GM12878 (cell line): ENCODE measurements at regions not wholly inside any gene's neighbourhood (a gene's known extent, or its start where the extent isn't known, plus 50 kb on each side); places are given as distances from the start of the nearest gene placed in this dataset.

Experiments used
- BHLHE40 ChIP-seq, 2 experiments: fragments of 450-650 bp in 1 of 2; IDR thresholded peaks; 2 replicates each; pipeline ENCODE4 v1.6.1; 2011 to 2017; ENCODE audit warnings: low read depth in 2 of 2, borderline replicate concordance in 1 of 2, improper control_type of control experiment in 1 of 2, low read length in 1 of 2, mild to moderate bottlenecking in 1 of 2
- BRCA1 ChIP-seq: IDR thresholded peaks from 2 replicates; pipeline ENCODE4 v1.6.1; 2011; ENCODE audit warnings: low read depth, low read length, improper control_type of control experiment
- CBFB ChIP-seq: IDR thresholded peaks from 2 replicates; pipeline ENCODE4 v1.6.1; 2016; ENCODE audit warnings: antibody characterized with exemption, low read depth
- IRF4 ChIP-seq: IDR thresholded peaks from 2 replicates; pipeline ENCODE4 v1.6.1; 2011; ENCODE audit warnings: low read depth, low read length
- KDM1A ChIP-seq: fragments of 200-600 bp; sonication (generic); IDR thresholded peaks from 2 replicates; pipeline ENCODE4 v1.6.1; 2016; ENCODE audit warnings: borderline replicate concordance
- KLF5 ChIP-seq: fragments of 450-650 bp; IDR thresholded peaks from 2 replicates; pipeline ENCODE4 v1.6.1; 2014; ENCODE audit warnings: mild to moderate bottlenecking; ENCODE audit not compliant: partially characterized antibody
- LARP7 ChIP-seq: fragments of 450-650 bp; IDR thresholded peaks from 2 replicates; pipeline ENCODE4 v1.6.1; 2017; ENCODE audit warnings: mild to moderate bottlenecking
- MTA3 ChIP-seq: IDR thresholded peaks from 2 replicates; pipeline ENCODE4 v1.6.1; 2012; ENCODE audit warnings: low read length, inconsistent platforms, borderline replicate concordance
- NRF1 ChIP-seq: conservative IDR thresholded peaks from 2 replicates; pipeline ENCODE4 v1.6.1; 2011; ENCODE audit warnings: mild to moderate bottlenecking, low read depth, low read length, improper control_type of control experiment
- POLR2AphosphoS2 ChIP-seq: IDR thresholded peaks from 2 replicates; pipeline ENCODE4 v1.6.1; 2011; ENCODE audit warnings: low read depth, mild to moderate bottlenecking, low read length, improper control_type of control experiment, moderate library complexity
- RFX5 ChIP-seq: IDR thresholded peaks from 2 replicates; pipeline ENCODE4 v1.6.1; 2011; ENCODE audit warnings: low read depth, low read length, improper control_type of control experiment
- SMAD1 ChIP-seq: fragments of 450-650 bp; IDR thresholded peaks from 2 replicates; pipeline ENCODE4 v1.6.1; 2018; ENCODE audit warnings: mild to moderate bottlenecking, low read depth; ENCODE audit not compliant: partially characterized antibody
- YBX1 ChIP-seq: fragments of 450-650 bp; IDR thresholded peaks from 2 replicates; pipeline ENCODE4 v1.6.1; 2016; ENCODE audit warnings: antibody characterized with exemption
- YY1 ChIP-seq: IDR thresholded peaks from 2 replicates; pipeline ENCODE4 v1.6.1; 2011; ENCODE audit warnings: low read depth, mild to moderate bottlenecking, low read length
- ZBED1 ChIP-seq: IDR thresholded peaks from 2 replicates; pipeline ENCODE4 v1.6.1; 2016; ENCODE audit warnings: borderline replicate concordance
- ZZZ3 ChIP-seq: IDR thresholded peaks from 2 replicates; pipeline ENCODE4 v1.6.1; 2011; ENCODE audit warnings: low read depth; ENCODE audit not compliant: control insufficient read depth, insufficient read length
- TF ChIP-seq, protein P1 (sequence below): fragments of 450-650 bp; IDR thresholded peaks from 2 replicates; pipeline ENCODE4 v1.6.1; 2017; ENCODE audit warnings: mild to moderate bottlenecking, low read depth, inconsistent platforms; ENCODE audit not compliant: poor library complexity, severe bottlenecking
- TF ChIP-seq, protein P2 (sequence below): fragments of 450-650 bp; IDR thresholded peaks from 2 replicates; pipeline ENCODE4 v1.6.1; 2016; ENCODE audit warnings: mild to moderate bottlenecking
- TF ChIP-seq, protein P3 (sequence below): fragments of 450-650 bp; IDR thresholded peaks from 2 replicates; pipeline ENCODE4 v1.6.1; 2017; ENCODE audit warnings: antibody characterized with exemption, mild to moderate bottlenecking, moderate library complexity
- TF ChIP-seq, protein P4 (sequence below): fragments of 450-650 bp; formaldehyde crosslinking; IDR thresholded peaks from 2 replicates; pipeline ENCODE4 v1.4.0; 2020; ENCODE audit warnings: mild to moderate bottlenecking, moderate library complexity

DNA sequence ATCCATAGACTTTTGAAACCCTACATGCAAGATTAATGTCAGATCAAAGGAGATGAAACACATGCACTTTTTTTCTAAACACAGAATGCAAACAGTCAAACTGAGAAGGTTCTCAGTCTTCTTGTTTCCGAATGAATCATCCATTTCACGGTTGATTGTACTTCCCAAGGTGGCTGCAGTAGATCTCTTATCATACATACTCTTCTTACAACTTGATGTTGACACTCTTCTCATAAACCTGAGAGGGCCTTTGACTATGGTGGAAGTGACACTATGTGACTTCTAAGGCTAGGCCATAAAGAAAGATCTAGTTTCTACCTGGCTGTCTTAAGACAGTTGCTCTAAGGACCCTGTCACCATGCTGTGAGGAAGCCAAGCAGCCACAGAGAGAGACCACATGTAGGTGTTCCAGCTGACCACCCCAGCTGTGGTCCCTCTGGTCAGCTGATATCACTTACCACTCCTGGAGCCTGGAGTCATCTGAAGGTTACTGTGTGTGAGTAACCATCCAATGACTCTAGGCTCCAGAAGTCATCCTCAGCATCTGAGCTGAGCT lies 67.2 kb upstream of the HMGA2 start (continued):
- TF ChIP-seq, protein P1, sequence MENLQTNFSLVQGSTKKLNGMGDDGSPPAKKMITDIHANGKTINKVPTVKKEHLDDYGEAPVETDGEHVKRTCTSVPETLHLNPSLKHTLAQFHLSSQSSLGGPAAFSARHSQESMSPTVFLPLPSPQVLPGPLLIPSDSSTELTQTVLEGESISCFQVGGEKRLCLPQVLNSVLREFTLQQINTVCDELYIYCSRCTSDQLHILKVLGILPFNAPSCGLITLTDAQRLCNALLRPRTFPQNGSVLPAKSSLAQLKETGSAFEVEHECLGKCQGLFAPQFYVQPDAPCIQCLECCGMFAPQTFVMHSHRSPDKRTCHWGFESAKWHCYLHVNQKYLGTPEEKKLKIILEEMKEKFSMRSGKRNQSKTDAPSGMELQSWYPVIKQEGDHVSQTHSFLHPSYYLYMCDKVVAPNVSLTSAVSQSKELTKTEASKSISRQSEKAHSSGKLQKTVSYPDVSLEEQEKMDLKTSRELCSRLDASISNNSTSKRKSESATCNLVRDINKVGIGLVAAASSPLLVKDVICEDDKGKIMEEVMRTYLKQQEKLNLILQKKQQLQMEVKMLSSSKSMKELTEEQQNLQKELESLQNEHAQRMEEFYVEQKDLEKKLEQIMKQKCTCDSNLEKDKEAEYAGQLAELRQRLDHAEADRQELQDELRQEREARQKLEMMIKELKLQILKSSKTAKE = peak; percentile 28
- peak; percentile 78; the same call in 1 of the 2 replicates for TF ChIP-seq CBFB
- peak; percentile 97 for TF ChIP-seq IRF4
- TF ChIP-seq KDM1A = no peak
- TF ChIP-seq ZZZ3 = no peak
- peak; percentile 41 to 45; a peak in 2 of 4 replicates for TF ChIP-seq BHLHE40 (IDR thresholded peaks at IDR 0.05; ENCODE audit: borderline replicate concordance in 1 of 2, low read depth in 2 of 2, low read length in 1 of 2)
- TF ChIP-seq YY1 = no peak
- no peak for TF ChIP-seq BRCA1
- TF ChIP-seq ZBED1 = peak; percentile 78; the same call in 1 of the 2 replicates
- TF ChIP-seq, protein P2, sequence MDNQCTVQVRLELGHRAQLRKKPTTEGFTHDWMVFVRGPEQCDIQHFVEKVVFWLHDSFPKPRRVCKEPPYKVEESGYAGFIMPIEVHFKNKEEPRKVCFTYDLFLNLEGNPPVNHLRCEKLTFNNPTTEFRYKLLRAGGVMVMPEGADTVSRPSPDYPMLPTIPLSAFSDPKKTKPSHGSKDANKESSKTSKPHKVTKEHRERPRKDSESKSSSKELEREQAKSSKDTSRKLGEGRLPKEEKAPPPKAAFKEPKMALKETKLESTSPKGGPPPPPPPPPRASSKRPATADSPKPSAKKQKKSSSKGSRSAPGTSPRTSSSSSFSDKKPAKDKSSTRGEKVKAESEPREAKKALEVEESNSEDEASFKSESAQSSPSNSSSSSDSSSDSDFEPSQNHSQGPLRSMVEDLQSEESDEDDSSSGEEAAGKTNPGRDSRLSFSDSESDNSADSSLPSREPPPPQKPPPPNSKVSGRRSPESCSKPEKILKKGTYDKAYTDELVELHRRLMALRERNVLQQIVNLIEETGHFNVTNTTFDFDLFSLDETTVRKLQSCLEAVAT = peak; percentile 65
- no peak for TF ChIP-seq YBX1
- no peak for TF ChIP-seq SMAD1
- no peak for TF ChIP-seq NRF1
- TF ChIP-seq, protein P3, sequence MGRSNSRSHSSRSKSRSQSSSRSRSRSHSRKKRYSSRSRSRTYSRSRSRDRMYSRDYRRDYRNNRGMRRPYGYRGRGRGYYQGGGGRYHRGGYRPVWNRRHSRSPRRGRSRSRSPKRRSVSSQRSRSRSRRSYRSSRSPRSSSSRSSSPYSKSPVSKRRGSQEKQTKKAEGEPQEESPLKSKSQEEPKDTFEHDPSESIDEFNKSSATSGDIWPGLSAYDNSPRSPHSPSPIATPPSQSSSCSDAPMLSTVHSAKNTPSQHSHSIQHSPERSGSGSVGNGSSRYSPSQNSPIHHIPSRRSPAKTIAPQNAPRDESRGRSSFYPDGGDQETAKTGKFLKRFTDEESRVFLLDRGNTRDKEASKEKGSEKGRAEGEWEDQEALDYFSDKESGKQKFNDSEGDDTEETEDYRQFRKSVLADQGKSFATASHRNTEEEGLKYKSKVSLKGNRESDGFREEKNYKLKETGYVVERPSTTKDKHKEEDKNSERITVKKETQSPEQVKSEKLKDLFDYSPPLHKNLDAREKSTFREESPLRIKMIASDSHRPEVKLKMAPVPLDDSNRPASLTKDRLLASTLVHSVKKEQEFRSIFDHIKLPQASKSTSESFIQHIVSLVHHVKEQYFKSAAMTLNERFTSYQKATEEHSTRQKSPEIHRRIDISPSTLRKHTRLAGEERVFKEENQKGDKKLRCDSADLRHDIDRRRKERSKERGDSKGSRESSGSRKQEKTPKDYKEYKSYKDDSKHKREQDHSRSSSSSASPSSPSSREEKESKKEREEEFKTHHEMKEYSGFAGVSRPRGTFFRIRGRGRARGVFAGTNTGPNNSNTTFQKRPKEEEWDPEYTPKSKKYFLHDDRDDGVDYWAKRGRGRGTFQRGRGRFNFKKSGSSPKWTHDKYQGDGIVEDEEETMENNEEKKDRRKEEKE = no peak
- TF ChIP-seq POLR2AphosphoS2 = no peak
- no peak for TF ChIP-seq KLF5
- TF ChIP-seq RFX5 = no peak
- no peak for TF ChIP-seq LARP7
- TF ChIP-seq, protein P4, sequence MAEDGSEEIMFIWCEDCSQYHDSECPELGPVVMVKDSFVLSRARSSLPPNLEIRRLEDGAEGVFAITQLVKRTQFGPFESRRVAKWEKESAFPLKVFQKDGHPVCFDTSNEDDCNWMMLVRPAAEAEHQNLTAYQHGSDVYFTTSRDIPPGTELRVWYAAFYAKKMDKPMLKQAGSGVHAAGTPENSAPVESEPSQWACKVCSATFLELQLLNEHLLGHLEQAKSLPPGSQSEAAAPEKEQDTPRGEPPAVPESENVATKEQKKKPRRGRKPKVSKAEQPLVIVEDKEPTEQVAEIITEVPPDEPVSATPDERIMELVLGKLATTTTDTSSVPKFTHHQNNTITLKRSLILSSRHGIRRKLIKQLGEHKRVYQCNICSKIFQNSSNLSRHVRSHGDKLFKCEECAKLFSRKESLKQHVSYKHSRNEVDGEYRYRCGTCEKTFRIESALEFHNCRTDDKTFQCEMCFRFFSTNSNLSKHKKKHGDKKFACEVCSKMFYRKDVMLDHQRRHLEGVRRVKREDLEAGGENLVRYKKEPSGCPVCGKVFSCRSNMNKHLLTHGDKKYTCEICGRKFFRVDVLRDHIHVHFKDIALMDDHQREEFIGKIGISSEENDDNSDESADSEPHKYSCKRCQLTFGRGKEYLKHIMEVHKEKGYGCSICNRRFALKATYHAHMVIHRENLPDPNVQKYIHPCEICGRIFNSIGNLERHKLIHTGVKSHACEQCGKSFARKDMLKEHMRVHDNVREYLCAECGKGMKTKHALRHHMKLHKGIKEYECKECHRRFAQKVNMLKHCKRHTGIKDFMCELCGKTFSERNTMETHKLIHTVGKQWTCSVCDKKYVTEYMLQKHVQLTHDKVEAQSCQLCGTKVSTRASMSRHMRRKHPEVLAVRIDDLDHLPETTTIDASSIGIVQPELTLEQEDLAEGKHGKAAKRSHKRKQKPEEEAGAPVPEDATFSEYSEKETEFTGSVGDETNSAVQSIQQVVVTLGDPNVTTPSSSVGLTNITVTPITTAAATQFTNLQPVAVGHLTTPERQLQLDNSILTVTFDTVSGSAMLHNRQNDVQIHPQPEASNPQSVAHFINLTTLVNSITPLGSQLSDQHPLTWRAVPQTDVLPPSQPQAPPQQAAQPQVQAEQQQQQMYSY (CRISPR knock-in tag) = no peak
- TF ChIP-seq MTA3 = peak; percentile 96
